ENCODE measurements at regions not wholly inside any gene's neighbourhood (a gene's known extent, or its start where the extent isn't known, plus 50 kb on each side); places are given as distances from the start of the nearest gene placed in this dataset.

GRCh38 chr14:104373055-104373854, 206.3 kb upstream of the C14orf180 start (continued):
- TF ChIP-seq ZBTB33 (IDR thresholded peaks at IDR 0.05) (no peak), YY1 (IDR thresholded peaks at IDR 0.05) (no peak), RAD21 (IDR thresholded peaks at IDR 0.05) (no peak), GABPA (IDR thresholded peaks at IDR 0.05 in 1 of 2, conservative IDR thresholded peaks at IDR 0.05 in 1 of 2) (no peak)

DNA sequence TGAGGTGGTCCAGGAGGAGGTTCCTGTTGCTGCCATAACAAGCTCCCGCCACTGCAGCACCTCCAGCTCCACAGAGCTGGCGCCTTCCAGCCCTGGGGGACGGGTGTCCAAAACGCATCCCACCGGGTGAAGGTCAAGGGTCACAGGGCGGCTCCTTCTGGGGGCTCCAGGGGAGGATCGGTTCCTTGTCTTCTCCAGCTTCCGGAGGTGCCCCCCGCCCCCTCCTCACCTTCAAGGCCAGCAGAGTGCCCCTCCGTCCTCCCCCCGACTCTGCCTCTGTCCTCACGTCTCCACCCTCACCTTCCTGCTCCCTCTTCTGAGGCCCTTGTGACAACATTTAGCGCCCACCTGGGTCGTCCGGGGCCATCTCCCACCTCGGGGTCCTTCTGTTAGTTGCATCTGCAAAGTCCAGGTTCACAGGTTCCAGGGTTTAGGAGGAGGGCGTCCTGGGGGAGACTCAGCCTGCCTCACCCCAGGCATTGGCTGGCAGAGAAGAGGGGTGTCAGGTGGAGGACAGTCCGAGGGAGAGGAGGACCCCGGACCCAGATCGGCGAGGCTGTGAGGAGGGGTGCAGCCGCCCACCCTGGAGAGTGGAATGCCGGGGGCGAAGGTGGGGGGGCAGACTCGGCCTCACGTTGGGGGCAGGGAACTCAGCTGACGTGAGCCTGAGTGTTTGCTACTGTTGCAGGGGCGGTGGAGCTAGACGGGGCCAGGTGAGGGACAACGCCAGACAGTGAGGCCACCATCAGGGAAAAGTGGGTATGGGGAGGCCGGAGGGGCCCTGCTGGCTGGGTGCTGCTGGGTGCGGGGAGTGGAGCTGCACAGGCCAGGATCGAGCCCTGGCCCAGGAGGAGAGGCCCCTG, 205.5 kb upstream of the C14orf180 start:
- DNase-seq (ENCODE audit: low spot score), result no peak
- WGBS, result 66% methylated on average over 33 of the region's 33 CpGs

More for the DNA sequence above, 205.5 kb upstream of the C14orf180 start:
- Histone ChIP-seq H3K27ac (ENCODE audit: low read depth in 1 of 2, low read length in 2 of 2) (no peak overlapping the region), H3K9ac (ENCODE audit: low read depth in 1 of 2, low read length in 2 of 2) (no peak overlapping the region), H3K9me3 (ENCODE audit: control insufficient read depth in 4 of 4, low read length in 3 of 4) (peaks cover 0 to under 1% (median 0%) of the 10 kb centered on the region in 4 donors), H3K4me3 (ENCODE audit: low read depth in 1 of 3, low read length in 3 of 3) (no peak overlapping the region), H3K27me3 (ENCODE audit: control insufficient read depth in 4 of 4, insufficient read depth in 4 of 4, low read length in 3 of 4) (peaks cover 0 to 2% (median 0%) of the 10 kb centered on the region in 4 donors), H3K36me3 (ENCODE audit: control insufficient read depth in 4 of 4, insufficient read depth in 3 of 4, low read depth in 1 of 4, low read length in 3 of 4) (no peaks in the 10 kb centered on the region), H3K4me1 (ENCODE audit: control insufficient read depth in 4 of 4, insufficient read depth in 4 of 4, low read length in 3 of 4) (no peaks in the 10 kb centered on the region)
- TF ChIP-seq, protein P1, sequence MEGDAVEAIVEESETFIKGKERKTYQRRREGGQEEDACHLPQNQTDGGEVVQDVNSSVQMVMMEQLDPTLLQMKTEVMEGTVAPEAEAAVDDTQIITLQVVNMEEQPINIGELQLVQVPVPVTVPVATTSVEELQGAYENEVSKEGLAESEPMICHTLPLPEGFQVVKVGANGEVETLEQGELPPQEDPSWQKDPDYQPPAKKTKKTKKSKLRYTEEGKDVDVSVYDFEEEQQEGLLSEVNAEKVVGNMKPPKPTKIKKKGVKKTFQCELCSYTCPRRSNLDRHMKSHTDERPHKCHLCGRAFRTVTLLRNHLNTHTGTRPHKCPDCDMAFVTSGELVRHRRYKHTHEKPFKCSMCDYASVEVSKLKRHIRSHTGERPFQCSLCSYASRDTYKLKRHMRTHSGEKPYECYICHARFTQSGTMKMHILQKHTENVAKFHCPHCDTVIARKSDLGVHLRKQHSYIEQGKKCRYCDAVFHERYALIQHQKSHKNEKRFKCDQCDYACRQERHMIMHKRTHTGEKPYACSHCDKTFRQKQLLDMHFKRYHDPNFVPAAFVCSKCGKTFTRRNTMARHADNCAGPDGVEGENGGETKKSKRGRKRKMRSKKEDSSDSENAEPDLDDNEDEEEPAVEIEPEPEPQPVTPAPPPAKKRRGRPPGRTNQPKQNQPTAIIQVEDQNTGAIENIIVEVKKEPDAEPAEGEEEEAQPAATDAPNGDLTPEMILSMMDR (IDR thresholded peaks at IDR 0.05; ENCODE audit: low read depth, low read length, missing input control), result no peak
- TF ChIP-seq EGR1 (IDR thresholded peaks at IDR 0.05; ENCODE audit: low read depth in 2 of 2) (no peak), REST (IDR thresholded peaks at IDR 0.05) (no peak), FOXA2 (IDR thresholded peaks at IDR 0.05) (no peak), RAD21 (IDR thresholded peaks at IDR 0.05) (no peak), HNF4G (IDR thresholded peaks at IDR 0.05) (no peak), FOXA1 (IDR thresholded peaks at IDR 0.05) (no peak)
